GM06990 (cell line): ENCODE measurements at regions not wholly inside any gene's neighbourhood (a gene's known extent, or its start where the extent isn't known, plus 50 kb on each side); places are given as distances from the start of the nearest gene placed in this dataset.

ENCODE experiments used
- DNase-seq: peaks from one replicate; pipeline ENCODE4 v3.0.0-alpha.2; 2011; ENCODE audit not compliant: insufficient read length; ENCODE audit errors: extremely low read depth
- H3K27me3 ChIP-seq: replicated peaks from 2 replicates; pipeline ENCODE4 v1.6.0; 2011; ENCODE audit warnings: low read length; ENCODE audit not compliant: control insufficient read depth, insufficient read depth
- H3K36me3 ChIP-seq: 2 replicates; pipeline ENCODE4 v1.5.1; 2011; ENCODE audit warnings: low read length; ENCODE audit not compliant: control insufficient read depth, insufficient read depth
- H3K4me3 ChIP-seq: replicated peaks from 2 replicates; pipeline ENCODE4 v1.5.1; 2011; ENCODE audit warnings: low read depth, mild to moderate bottlenecking, control low read depth, low read length
- CTCF ChIP-seq: IDR thresholded peaks from 2 replicates; pipeline ENCODE4 v1.5.1; 2011; ENCODE audit warnings: low read length, control low read depth, mild to moderate bottlenecking, inconsistent platforms; ENCODE audit not compliant: insufficient read depth, poor library complexity, severe bottlenecking

GRCh38 chr3:102761766-102762165, 327.0 kb downstream of the ZPLD1 start:
- no peak for TF ChIP-seq CTCF
- no peak overlapping the region for H3K4me3 ChIP-seq
- DNase-seq: no peak
- H3K27me3 ChIP-seq: no peaks in the 10 kb centered on the region
- H3K36me3 ChIP-seq: no peaks in the 10 kb centered on the region

GRCh38 chr3:102790747-102791325, 356.0 kb downstream of the ZPLD1 start:
- Histone ChIP-seq H3K4me3 (no peak overlapping the region), H3K36me3 (no peaks in the 10 kb centered on the region), H3K27me3 (no peaks in the 10 kb centered on the region)
- no peak for TF ChIP-seq CTCF
- DNase-seq: no peak

- Histone ChIP-seq H3K27me3 (no peaks in the 10 kb centered on the region), H3K4me3 (no peak overlapping the region), H3K36me3 (no peaks in the 10 kb centered on the region)
- no peak for DNase-seq
- TF ChIP-seq CTCF: no peak
These were observed 357.1 kb downstream of the ZPLD1 start for GRCh38 chr3:102791641-102792589.

- Histone ChIP-seq H3K36me3 (no peaks in the 10 kb centered on the region), H3K27me3 (no peaks in the 10 kb centered on the region), H3K4me3 (no peak overlapping the region)
- no peak for DNase-seq
- TF ChIP-seq CTCF: no peak
These were observed 362.0 kb downstream of the ZPLD1 start for GRCh38 chr3:102796804-102797203.

- Histone ChIP-seq H3K4me3 (no peak overlapping the region), H3K27me3 (no peaks in the 10 kb centered on the region), H3K36me3 (no peaks in the 10 kb centered on the region)
- no peak for DNase-seq
- TF ChIP-seq CTCF: no peak
These were observed 368.1 kb downstream of the ZPLD1 start for GRCh38 chr3:102802819-102803420.
